Loucy (cell line): ENCODE measurements at regions not wholly inside any gene's neighbourhood (a gene's known extent, or its start where the extent isn't known, plus 50 kb on each side); places are given as distances from the start of the nearest gene placed in this dataset.

Source experiments
- CTCF ChIP-seq: fragments of 200-600 bp; sonication (generic); conservative IDR thresholded peaks from 2 replicates; pipeline ENCODE4 v1.5.1; 2014; ENCODE audit warnings: mild to moderate bottlenecking, antibody characterized with exemption, low read length
- EZH2phosphoT487 ChIP-seq: fragments of 200-600 bp; IDR thresholded peaks from 2 replicates; pipeline ENCODE4 v1.6.1; 2018; ENCODE audit warnings: antibody characterized with exemption, mild to moderate bottlenecking, moderate library complexity, borderline replicate concordance

GRCh38 chr6:139732451-139732850, 358.0 kb upstream of the CITED2 start:
- TF ChIP-seq CTCF (no peak), EZH2phosphoT487 (no peak)
